ENCODE measurements at regions not wholly inside any gene's neighbourhood (a gene's known extent, or its start where the extent isn't known, plus 50 kb on each side); places are given as distances from the start of the nearest gene placed in this dataset.
"Not testable (repeated sequence)": the region's sequence is repeated elsewhere in the genome, so short reads cannot be mapped to it uniquely, and the experiment has no call there.

GRCh38 chr16:8109510-8110369, 480.6 kb downstream of the TMEM114 start:
- peak; percentile 27 for DNase-seq

- peak; percentile 2 for DNase-seq
Observed at GRCh38 chr16:8108991-8109509, 481.3 kb downstream of the TMEM114 start.

- no peak for DNase-seq
Observed at GRCh38 chr16:8107296-8107695, 483.0 kb downstream of the TMEM114 start.

- no peak for DNase-seq
Observed at GRCh38 chr16:8103649-8104289, 486.5 kb downstream of the TMEM114 start.

- DNase-seq: no peak
Observed at GRCh38 chr16:8099586-8099985, 490.7 kb downstream of the TMEM114 start.

GRCh38 chr16:8098947-8099512, 491.3 kb downstream of the TMEM114 start:
- no peak for DNase-seq

GRCh38 chr16:8096211-8096610, 494.1 kb downstream of the TMEM114 start:
- no peak for DNase-seq

- no peak for DNase-seq
Observed at GRCh38 chr16:8094696-8095095, 495.6 kb downstream of the TMEM114 start.

- no peak for DNase-seq
Observed at GRCh38 chr16:8088820-8089338, 501.4 kb downstream of the TMEM114 start.

GRCh38 chr16:8087597-8088289, 502.6 kb downstream of the TMEM114 start:
- no peak for DNase-seq

- no peak for DNase-seq
Observed at GRCh38 chr16:8087146-8087545, 503.2 kb downstream of the TMEM114 start.

GRCh38 chr16:8084882-8085281, 505.4 kb downstream of the TMEM114 start:
- DNase-seq: no peak

- DNase-seq: no peak
Observed at GRCh38 chr16:8084302-8084701, 506.0 kb downstream of the TMEM114 start.

GRCh38 chr16:8083560-8083959, 506.8 kb downstream of the TMEM114 start:
- DNase-seq: no peak

GRCh38 chr16:8080817-8081216, 509.5 kb downstream of the TMEM114 start:
- DNase-seq: no peak

- DNase-seq: no peak
Observed at GRCh38 chr16:8075271-8075670, 515.0 kb downstream of the TMEM114 start.

GRCh38 chr16:8070506-8070905, 519.8 kb downstream of the TMEM114 start:
- DNase-seq: no peak

GRCh38 chr16:8068225-8068624, 522.1 kb downstream of the TMEM114 start:
- DNase-seq: not testable (repeated sequence)

- DNase-seq: no peak
Observed at GRCh38 chr16:8063159-8063558, 527.2 kb downstream of the TMEM114 start.

- DNase-seq: no peak
Observed at GRCh38 chr16:8062677-8063076, 527.6 kb downstream of the TMEM114 start.

- no peak for DNase-seq
Observed at GRCh38 chr16:8055761-8056160, 534.5 kb downstream of the TMEM114 start.

GRCh38 chr16:8053437-8053836, 536.9 kb downstream of the TMEM114 start:
- DNase-seq: no peak

- DNase-seq: no peak
Observed at GRCh38 chr16:8048433-8048832, 541.9 kb downstream of the TMEM114 start.
